OCI-LY7 (cell line): ENCODE measurements at regions not wholly inside any gene's neighbourhood (a gene's known extent, or its start where the extent isn't known, plus 50 kb on each side); places are given as distances from the start of the nearest gene placed in this dataset.

Experiments
- BruUV-seq: library from RNA; stranded (reverse); fragments of 400-500 nt; replicated peaks from 2 replicates; lab custom pipeline; 2021; lab: Mats Ljungman, UMichigan
- CTCF ChIA-PET: fragments of 300-600 bp; sonication (Branson Sonifier 250); formaldehyde crosslinking; loops from one replicate; lab custom pipeline; 2022; ENCODE audit warnings: antibody characterized with exemption; ENCODE audit not compliant: unreplicated experiment; lab: Charles Lee
- POLR2A ChIA-PET: fragments of 300-600 bp; sonication (Branson Sonifier 250); formaldehyde crosslinking; loops from one replicate; lab custom pipeline; 2022; ENCODE audit warnings: antibody characterized with exemption; lab: Charles Lee
- DNase-seq: peaks from one replicate; pipeline ENCODE4 v3.0.0-alpha.2; 2015; ENCODE audit warnings: low spot score
- H2AFZ ChIP-seq: fragments of 200-600 bp; sonication (generic), shearing (Covaris generic); 2 replicates; pipeline ENCODE4 v1.6.1; 2014; ENCODE audit warnings: mild to moderate bottlenecking, antibody characterized with exemption, low read length, moderate library complexity
- H3K27ac ChIP-seq: fragments of 200-600 bp; sonication (generic); 2 replicates; pipeline ENCODE4 v1.5.1; 2014; ENCODE audit warnings: mixed run types, low read depth, mild to moderate bottlenecking, moderate library complexity, low read length, inconsistent platforms; ENCODE audit not compliant: poor library complexity, severe bottlenecking
- H3K36me3 ChIP-seq: fragments of 200-600 bp; sonication (generic); 2 replicates; pipeline ENCODE4 v1.6.1; 2014; ENCODE audit warnings: mild to moderate bottlenecking, antibody characterized with exemption, low read length, moderate library complexity, mixed read lengths; ENCODE audit not compliant: insufficient read depth
- H3K4me1 ChIP-seq: fragments of 200-600 bp; sonication (generic); 2 replicates; pipeline ENCODE4 v1.5.1; 2014; ENCODE audit warnings: mild to moderate bottlenecking, low read length; ENCODE audit not compliant: insufficient read depth, poor library complexity, severe bottlenecking
- H3K4me2 ChIP-seq: fragments of 200-600 bp; sonication (generic); 2 replicates; pipeline ENCODE4 v1.6.1; 2014; ENCODE audit warnings: mild to moderate bottlenecking, low read length
- H3K4me3 ChIP-seq: fragments of 200-600 bp; sonication (generic); 2 replicates; pipeline ENCODE4 v1.5.1; 2014; ENCODE audit warnings: mild to moderate bottlenecking, low read depth, low read length; ENCODE audit not compliant: poor library complexity, severe bottlenecking
- H3K79me2 ChIP-seq: fragments of 200-600 bp; sonication (generic); 2 replicates; pipeline ENCODE4 v1.6.1; 2016; ENCODE audit warnings: low read depth, mild to moderate bottlenecking, low read length, moderate library complexity, mixed read lengths; ENCODE audit not compliant: insufficient read depth
- H3K9me2 ChIP-seq: fragments of 200-600 bp; sonication (generic); 2 replicates; pipeline ENCODE4 v1.6.1; 2016; ENCODE audit warnings: mild to moderate bottlenecking, low read length, mixed read lengths; ENCODE audit not compliant: insufficient read depth
- H3K9me3 ChIP-seq: fragments of 200-600 bp; sonication (generic); 2 replicates; pipeline ENCODE4 v1.6.1; 2014; ENCODE audit warnings: mild to moderate bottlenecking, mixed run types, low read length, mixed read lengths
- H4K20me1 ChIP-seq: fragments of 200-600 bp; sonication (generic); 2 replicates; pipeline ENCODE4 v1.6.1; 2014; ENCODE audit warnings: mild to moderate bottlenecking, antibody characterized with exemption, low read length, moderate library complexity, mixed read lengths; ENCODE audit not compliant: insufficient read depth
- CTCF ChIP-seq: fragments of 200-600 bp; sonication (generic); conservative IDR thresholded peaks from 2 replicates; pipeline ENCODE4 v1.5.1; 2014; ENCODE audit warnings: mild to moderate bottlenecking, antibody characterized with exemption, low read length, moderate library complexity, mixed read lengths
- EZH2phosphoT487 ChIP-seq: fragments of 200-600 bp; sonication (generic); IDR thresholded peaks from 2 replicates; pipeline ENCODE4 v1.6.1; 2018; ENCODE audit warnings: low read depth, borderline replicate concordance, mild to moderate bottlenecking, mixed run types, antibody characterized with exemption, low read length, moderate library complexity, mixed read lengths
- intact Hi-C: fragments of 100-400 bp; cut with micrococcal nuclease; formaldehyde crosslinking; loops from one replicate; pipeline ENCODE4 v1.10.0; 2022; ENCODE audit not compliant: unreplicated experiment

- Histone ChIP-seq H3K27ac (no peak overlapping the region), H3K79me2 (no peaks in the 10 kb centered on the region), H3K36me3 (no peaks in the 10 kb centered on the region), H3K4me2 (no peak overlapping the region), H3K4me1 (no peaks in the 10 kb centered on the region), H4K20me1 (no peaks in the 10 kb centered on the region), H2AFZ (no peak overlapping the region), H3K4me3 (no peak overlapping the region), H3K9me2 (no peaks in the 10 kb centered on the region), H3K9me3 (no peaks in the 10 kb centered on the region)
- DNase-seq = no peak
- ChIA-PET CTCF (no interaction called here), POLR2A (interaction anchor here (0.6 to 1.2 kb wide), 4 partner anchors 10 to 758 kb away, joined by 3 to 6 read pairs (median 3); no protein-coding TSS in a partner anchor)
- BruUV-seq = no TSS peak
- TF ChIP-seq CTCF (no peak), EZH2phosphoT487 (no peak)
- intact Hi-C loops = no loop called here
Measured at GRCh38 chr11:111114091-111114490, 131.4 kb upstream of the POU2AF2 start.

- Histone ChIP-seq H2AFZ (no peak overlapping the region), H3K9me2 (no peaks in the 10 kb centered on the region), H3K27ac (no peak overlapping the region), H3K9me3 (no peaks in the 10 kb centered on the region), H3K4me3 (no peak overlapping the region), H3K4me2 (no peak overlapping the region), H3K79me2 (no peaks in the 10 kb centered on the region), H3K36me3 (no peaks in the 10 kb centered on the region), H4K20me1 (no peaks in the 10 kb centered on the region), H3K4me1 (peaks cover 1% of the 10 kb centered on the region)
- no TSS peak for BruUV-seq
- ChIA-PET CTCF (no interaction called here), POLR2A (interaction anchor here (1.2 kb wide), 2 partner anchors 11 to 24 kb away, joined by 3 to 4 read pairs; no protein-coding TSS in a partner anchor)
- intact Hi-C loops = no loop called here
- no peak for DNase-seq
- TF ChIP-seq EZH2phosphoT487 (no peak), CTCF (no peak)
Measured at GRCh38 chr11:111112614-111113013, 132.9 kb upstream of the POU2AF2 start.

- Histone ChIP-seq H3K9me2 (no peaks in the 10 kb centered on the region), H3K36me3 (no peaks in the 10 kb centered on the region), H3K4me1 (peaks cover 10% of the 10 kb centered on the region), H3K9me3 (no peaks in the 10 kb centered on the region), H3K4me2 (no peak overlapping the region), H2AFZ (peak overlapping the region; percentile 74), H3K27ac (no peak overlapping the region), H3K79me2 (no peaks in the 10 kb centered on the region), H3K4me3 (no peak overlapping the region), H4K20me1 (no peaks in the 10 kb centered on the region)
- intact Hi-C loops = no loop called here
- TF ChIP-seq CTCF = no peak
- TF ChIP-seq EZH2phosphoT487 = no peak
- ChIA-PET CTCF (no interaction called here), POLR2A (interaction anchor here (1.0 to 1.2 kb wide), 4 partner anchors 17 to 78 kb away, joined by 3 to 6 read pairs (median 4); no protein-coding TSS in a partner anchor)
- DNase-seq = no peak
- no TSS peak for BruUV-seq
Measured at GRCh38 chr11:111107501-111107900, 138.0 kb upstream of the POU2AF2 start.
